Smooth muscle cell (in vitro differentiated cells): ENCODE measurements at regions not wholly inside any gene's neighbourhood (a gene's known extent, or its start where the extent isn't known, plus 50 kb on each side); places are given as distances from the start of the nearest gene placed in this dataset.

ENCODE experiments used
- DNase-seq: peaks from one replicate; lab custom pipeline; 2025; ENCODE audit not compliant: unreplicated experiment; lab: John Stamatoyannopoulos, UW
- H2AFZ ChIP-seq: fragments of 200-600 bp; sonication (generic); 2 replicates; pipeline ENCODE4 v1.6.0; 2016; ENCODE audit warnings: antibody characterized with exemption, low read depth, mild to moderate bottlenecking
- H3F3A ChIP-seq: fragments of 200-600 bp; sonication (generic); 2 replicates; pipeline ENCODE4 v1.6.0; 2017; ENCODE audit warnings: antibody characterized with exemption, low read depth
- H3K27ac ChIP-seq: fragments of 200-600 bp; sonication (generic); 2 replicates; pipeline ENCODE4 v1.5.1; 2016; ENCODE audit warnings: low read depth, mild to moderate bottlenecking
- H3K27me3 ChIP-seq: fragments of 200-600 bp; sonication (generic); 2 replicates; pipeline ENCODE4 v1.6.1; 2016; ENCODE audit warnings: low read depth, mild to moderate bottlenecking
- H3K36me3 ChIP-seq: fragments of 200-600 bp; sonication (generic); 2 replicates; pipeline ENCODE4 v1.5.1; 2016; ENCODE audit warnings: low read depth
- H3K4me1 ChIP-seq: fragments of 200-600 bp; sonication (generic); 2 replicates; pipeline ENCODE4 v1.5.1; 2016; ENCODE audit warnings: low read depth
- H3K4me2 ChIP-seq: fragments of 200-600 bp; sonication (generic); 2 replicates; pipeline ENCODE4 v1.6.0; 2016; ENCODE audit warnings: mild to moderate bottlenecking
- H3K4me3 ChIP-seq: fragments of 200-600 bp; sonication (generic); 2 replicates; pipeline ENCODE4 v1.5.1; 2016; ENCODE audit warnings: mild to moderate bottlenecking
- H3K79me2 ChIP-seq: fragments of 200-600 bp; sonication (generic); 2 replicates; pipeline ENCODE4 v1.6.0; 2016; ENCODE audit warnings: low read depth, mild to moderate bottlenecking
- H3K9ac ChIP-seq: fragments of 200-600 bp; sonication (generic); 2 replicates; pipeline ENCODE4 v1.6.0; 2016; ENCODE audit warnings: low read depth
- H3K9me3 ChIP-seq: fragments of 200-600 bp; sonication (generic); replicated peaks from 2 replicates; pipeline ENCODE4 v1.5.1; 2016; ENCODE audit warnings: low read depth
- H4K20me1 ChIP-seq: fragments of 200-600 bp; sonication (generic); 2 replicates; pipeline ENCODE4 v1.6.0; 2016; ENCODE audit warnings: low read depth
- CTCF ChIP-seq: fragments of 200-600 bp; sonication (generic); IDR thresholded peaks from 2 replicates; pipeline ENCODE4 v1.5.1; 2017; ENCODE audit warnings: borderline replicate concordance, mild to moderate bottlenecking, antibody characterized with exemption; ENCODE audit not compliant: insufficient read depth, poor library complexity, severe bottlenecking
- WGBS: methylation state at CpG from one replicate; pipeline ENCODE4 v1.1.7; 2016; ENCODE audit warnings: low lambda C conversion rate; 5-methylcytosine and 5-hydroxymethylcytosine counted together

GRCh38 chr1:222251847-222252246 is 296.1 kb downstream of the HHIPL2 start:
- Histone ChIP-seq H3K79me2 (no peaks in the 10 kb centered on the region), H3K9me3 (no peaks in the 10 kb centered on the region), H3K27ac (no peak overlapping the region), H4K20me1 (no peaks in the 10 kb centered on the region), H3F3A (no peaks in the 10 kb centered on the region), H3K4me3 (no peak overlapping the region), H2AFZ (no peak overlapping the region), H3K27me3 (no peaks in the 10 kb centered on the region), H3K36me3 (no peaks in the 10 kb centered on the region), H3K4me1 (no peaks in the 10 kb centered on the region), H3K9ac (no peak overlapping the region), H3K4me2 (no peak overlapping the region)
- no peak for TF ChIP-seq CTCF
- WGBS: 93% methylated on average over 2 of the region's 2 CpGs
- no peak for DNase-seq

- TF ChIP-seq CTCF: no peak
- Histone ChIP-seq H2AFZ (no peak overlapping the region), H3K9ac (no peak overlapping the region), H4K20me1 (no peaks in the 10 kb centered on the region), H3K9me3 (no peaks in the 10 kb centered on the region), H3K4me2 (no peak overlapping the region), H3K79me2 (no peaks in the 10 kb centered on the region), H3K4me3 (no peak overlapping the region), H3K36me3 (no peaks in the 10 kb centered on the region), H3K27me3 (no peaks in the 10 kb centered on the region), H3K27ac (no peak overlapping the region), H3F3A (no peaks in the 10 kb centered on the region), H3K4me1 (no peaks in the 10 kb centered on the region)
- DNase-seq: no peak
Measured at GRCh38 chr1:222250376-222250775, 297.5 kb downstream of the HHIPL2 start.

GRCh38 chr1:222247811-222248310 is 300.0 kb downstream of the HHIPL2 start:
- Histone ChIP-seq H3K36me3 (no peaks in the 10 kb centered on the region), H3K9ac (no peak overlapping the region), H3F3A (no peaks in the 10 kb centered on the region), H3K4me2 (no peak overlapping the region), H3K79me2 (no peaks in the 10 kb centered on the region), H4K20me1 (no peaks in the 10 kb centered on the region), H3K9me3 (no peaks in the 10 kb centered on the region), H3K27ac (no peak overlapping the region), H2AFZ (no peak overlapping the region), H3K4me3 (no peak overlapping the region), H3K4me1 (no peaks in the 10 kb centered on the region), H3K27me3 (no peaks in the 10 kb centered on the region)
- DNase-seq: no peak
- WGBS: 87% methylated on average over 3 of the region's 3 CpGs
- no peak for TF ChIP-seq CTCF

- no peaks in the 10 kb centered on the region for H4K20me1 ChIP-seq
- 50% methylated on average over 1 of the region's 1 CpG for WGBS
- no peak overlapping the region for H2AFZ ChIP-seq
- no peak overlapping the region for H3K4me3 ChIP-seq
- H3K36me3 ChIP-seq: no peaks in the 10 kb centered on the region
- TF ChIP-seq CTCF: no peak
- no peak overlapping the region for H3K4me2 ChIP-seq
- H3K4me1 ChIP-seq: no peaks in the 10 kb centered on the region
- no peaks in the 10 kb centered on the region for H3F3A ChIP-seq
- H3K27me3 ChIP-seq: no peaks in the 10 kb centered on the region
- no peak overlapping the region for H3K9ac ChIP-seq
- H3K27ac ChIP-seq: no peak overlapping the region
- H3K79me2 ChIP-seq: no peaks in the 10 kb centered on the region
- no peaks in the 10 kb centered on the region for H3K9me3 ChIP-seq
- DNase-seq: no peak
Measured at GRCh38 chr1:222247081-222247480, 300.8 kb downstream of the HHIPL2 start.
